ENCODE measurements at regions not wholly inside any gene's neighbourhood (a gene's known extent, or its start where the extent isn't known, plus 50 kb on each side); places are given as distances from the start of the nearest gene placed in this dataset.

DNA sequence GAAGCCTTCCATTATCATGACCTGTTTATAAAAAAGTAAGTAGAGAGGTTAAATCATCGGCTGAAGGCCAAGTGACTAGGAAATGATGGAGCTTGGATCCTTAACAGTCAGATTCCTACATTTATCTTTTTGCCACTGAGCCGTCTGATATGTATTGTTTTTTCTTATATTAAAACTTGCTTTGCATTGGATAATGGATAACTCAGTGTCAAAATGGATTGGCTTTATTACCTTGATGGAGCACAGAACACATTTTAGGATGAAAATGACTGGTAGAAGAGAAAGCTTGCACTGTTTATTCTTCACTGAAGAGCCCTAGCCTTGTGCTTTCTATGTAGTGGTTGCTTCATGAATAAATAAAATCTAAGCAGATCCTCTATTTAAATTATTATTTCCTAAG, 54.2 kb upstream of the TSPAN5 start:
- Histone ChIP-seq H3K4me1 (ENCODE audit: control insufficient read depth in 2 of 2, insufficient read depth in 2 of 2, low read length in 2 of 2) (peaks cover 0 to 2% of the 10 kb centered on the region in 2 donors), H3K36me3 (ENCODE audit: control insufficient read depth in 2 of 3, insufficient read depth in 3 of 3, low read length in 3 of 3) (no peaks in the 10 kb centered on the region), H3K27me3 (ENCODE audit: control insufficient read depth in 2 of 2, insufficient read depth in 2 of 2, low read length in 2 of 2) (no peaks in the 10 kb centered on the region), H3K9me3 (ENCODE audit: control insufficient read depth in 2 of 3, low read length in 3 of 3) (no peaks in the 10 kb centered on the region), H3K4me3 (ENCODE audit: low read length) (no peak overlapping the region), H3K27ac (ENCODE audit: low read depth, low read length) (no peak overlapping the region)
- ChIA-PET CTCF (no interaction called here), POLR2A (interaction anchor here (0.6 kb wide), 1 partner anchor 28 kb away, joined by 4 read pairs; no protein-coding TSS in a partner anchor)
- DNase-seq (no peak), ATAC-seq (no peak)
- Mint-ChIP-seq H3K4me3 (no peak overlapping the region), H3K27me3 (peaks cover 0 to 3% (median 0%) of the 10 kb centered on the region in 5 donors), H3K36me3 (peaks cover 3 to 20% (median 9%) of the 10 kb centered on the region in 5 donors), H3K4me1 (peaks cover 0 to 13% (median 6%) of the 10 kb centered on the region in 7 donors), H3K27ac (no peak overlapping the region), H3K9me3 (peaks cover 3 to 24% (median 8%) of the 10 kb centered on the region in 11 donors)
- intact Hi-C loops (cut with micrococcal nuclease) = no loop called here

DNA sequence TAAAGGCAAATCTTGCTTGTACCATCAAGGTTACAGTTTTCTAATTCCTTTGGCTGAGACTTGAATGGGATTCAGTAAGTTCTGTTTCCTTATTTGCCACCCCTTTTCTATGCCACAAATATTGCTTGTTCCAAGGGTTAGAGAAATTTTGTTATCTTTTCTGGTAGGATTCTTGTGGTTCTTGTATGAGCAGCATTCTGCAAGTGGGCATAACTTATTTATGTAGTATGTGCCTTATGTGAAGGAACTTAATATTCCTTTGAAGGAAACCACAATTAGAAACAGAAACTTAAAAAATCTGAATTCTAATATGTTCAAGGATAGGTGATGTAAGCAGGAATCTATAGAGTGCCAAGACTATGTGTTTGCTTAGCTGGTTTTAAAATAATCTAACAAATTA, 53.1 kb upstream of the TSPAN5 start:
- Mint-ChIP-seq H3K4me1 (peaks cover 9 to 24% (median 17%) of the 10 kb centered on the region in 7 donors), H3K4me3 (no peak overlapping the region), H3K27ac (no peak overlapping the region), H3K27me3 (peaks cover 0 to 3% (median 0%) of the 10 kb centered on the region in 5 donors), H3K9me3 (peaks cover 3 to 28% (median 8%) of the 10 kb centered on the region in 11 donors), H3K36me3 (peaks cover 3 to 29% (median 9%) of the 10 kb centered on the region in 5 donors)
- H3K4me1 ChIP-seq (ENCODE audit: control insufficient read depth in 2 of 2, insufficient read depth in 2 of 2, low read length in 2 of 2) = peaks cover 10 to 13% of the 10 kb centered on the region in 2 donors
- intact Hi-C loops (cut with micrococcal nuclease) = no loop called here
- ATAC-seq (no peak), DNase-seq (no peak)
- ChIA-PET CTCF (no interaction called here), POLR2A (interaction anchor here (0.5 kb wide), 1 partner anchor 218 kb away, joined by 8 read pairs; no protein-coding TSS in a partner anchor)
- H3K4me3 ChIP-seq (ENCODE audit: low read length) = no peak overlapping the region
- H3K27ac ChIP-seq (ENCODE audit: low read depth, low read length) = no peak overlapping the region
- H3K27me3 ChIP-seq (ENCODE audit: control insufficient read depth in 2 of 2, insufficient read depth in 2 of 2, low read length in 2 of 2) = no peaks in the 10 kb centered on the region
- no peaks in the 10 kb centered on the region for H3K9me3 ChIP-seq (ENCODE audit: control insufficient read depth in 2 of 3, low read length in 3 of 3)
- H3K36me3 ChIP-seq (ENCODE audit: control insufficient read depth in 2 of 3, insufficient read depth in 3 of 3, low read length in 3 of 3) = no peaks in the 10 kb centered on the region

DNA sequence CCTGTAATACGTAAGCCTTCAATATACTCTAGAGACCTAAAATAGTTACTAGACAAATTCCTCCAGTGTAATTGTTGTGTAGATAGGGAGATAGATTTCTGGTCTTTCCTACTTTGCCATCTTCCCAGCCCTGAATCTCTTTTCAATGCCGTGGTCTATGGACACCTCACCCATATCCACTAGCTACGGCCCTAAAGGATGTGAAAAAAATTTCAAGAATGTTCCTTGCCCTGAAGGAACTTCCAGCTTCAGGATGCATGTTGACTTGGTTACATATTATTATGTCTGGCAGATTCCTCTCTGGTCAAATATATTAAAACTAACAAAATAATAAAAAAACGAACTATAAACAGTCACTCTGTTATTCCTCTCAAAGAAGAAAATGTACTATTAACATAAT, 52.4 kb upstream of the TSPAN5 start:
- no peak overlapping the region for H3K27ac Mint-ChIP-seq
- POLR2A ChIA-PET = no interaction called here
- CTCF ChIA-PET = no interaction called here
- H3K36me3 ChIP-seq (ENCODE audit: control insufficient read depth in 2 of 3, insufficient read depth in 3 of 3, low read length in 3 of 3) = no peaks in the 10 kb centered on the region
- ATAC-seq = no peak
- H3K4me3 ChIP-seq (ENCODE audit: low read length) = no peak overlapping the region
- H3K27ac ChIP-seq (ENCODE audit: low read depth, low read length) = no peak overlapping the region
- peaks cover 16 to 17% of the 10 kb centered on the region in 2 donors for H3K4me1 ChIP-seq (ENCODE audit: control insufficient read depth in 2 of 2, insufficient read depth in 2 of 2, low read length in 2 of 2)
- H3K4me3 Mint-ChIP-seq = no peak overlapping the region
- H3K36me3 Mint-ChIP-seq = peaks cover 3 to 36% (median 15%) of the 10 kb centered on the region in 5 donors
- intact Hi-C loops (cut with micrococcal nuclease) = no loop called here
- peaks cover 16 to 31% (median 23%) of the 10 kb centered on the region in 7 donors for H3K4me1 Mint-ChIP-seq
- H3K9me3 ChIP-seq (ENCODE audit: control insufficient read depth in 2 of 3, low read length in 3 of 3) = no peaks in the 10 kb centered on the region
- H3K9me3 Mint-ChIP-seq = peaks cover 3 to 34% (median 10%) of the 10 kb centered on the region in 11 donors
- no peaks in the 10 kb centered on the region for H3K27me3 ChIP-seq (ENCODE audit: control insufficient read depth in 2 of 2, insufficient read depth in 2 of 2, low read length in 2 of 2)
- H3K27me3 Mint-ChIP-seq = peaks cover 0 to 1% (median 0%) of the 10 kb centered on the region in 5 donors
- DNase-seq = no peak

Measured in naive thymus-derived CD4-positive, alpha-beta T cell (primary cell).